ENCODE measurements at regions not wholly inside any gene's neighbourhood (a gene's known extent, or its start where the extent isn't known, plus 50 kb on each side); places are given as distances from the start of the nearest gene placed in this dataset.

- TF ChIP-seq CTCF (conservative IDR thresholded peaks at IDR 0.05), result no peak
- TF ChIP-seq ZFX (IDR thresholded peaks at IDR 0.05), result no peak
Measured at GRCh38 chr1:101158424-101158823, 78.4 kb upstream of the S1PR1 start.
